Hematopoietic multipotent progenitor cell treated with erythropoietin and hydrocortisone succinate and interleukin-3 and kit ligand, for 6 days (in vitro differentiated cells): ENCODE measurements at regions not wholly inside any gene's neighbourhood (a gene's known extent, or its start where the extent isn't known, plus 50 kb on each side); places are given as distances from the start of the nearest gene placed in this dataset.

Source experiments
- DNase-seq: peaks from one replicate; pipeline ENCODE4 v3.0.0-alpha.2; 2015

DNA sequence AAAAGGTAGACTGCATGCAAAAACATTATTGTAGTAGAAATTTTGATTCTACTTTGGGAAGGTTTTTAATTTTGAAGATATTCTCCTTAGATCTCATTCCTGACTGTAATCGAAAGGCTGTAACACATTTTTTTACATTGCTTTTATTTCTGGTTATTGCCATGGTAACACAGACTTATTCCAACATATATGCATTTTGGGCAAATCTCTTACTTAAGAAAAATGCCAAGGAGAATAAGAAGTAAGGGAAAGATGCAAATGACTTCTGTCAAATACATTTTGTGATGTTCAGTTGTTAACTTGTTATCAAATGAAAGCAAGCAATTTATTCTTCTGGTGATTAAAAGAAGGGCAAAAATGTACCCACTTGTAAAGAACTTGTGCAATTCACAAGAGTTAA is 267.5 kb downstream of the AASDHPPT start:
- DNase-seq: no peak

DNA sequence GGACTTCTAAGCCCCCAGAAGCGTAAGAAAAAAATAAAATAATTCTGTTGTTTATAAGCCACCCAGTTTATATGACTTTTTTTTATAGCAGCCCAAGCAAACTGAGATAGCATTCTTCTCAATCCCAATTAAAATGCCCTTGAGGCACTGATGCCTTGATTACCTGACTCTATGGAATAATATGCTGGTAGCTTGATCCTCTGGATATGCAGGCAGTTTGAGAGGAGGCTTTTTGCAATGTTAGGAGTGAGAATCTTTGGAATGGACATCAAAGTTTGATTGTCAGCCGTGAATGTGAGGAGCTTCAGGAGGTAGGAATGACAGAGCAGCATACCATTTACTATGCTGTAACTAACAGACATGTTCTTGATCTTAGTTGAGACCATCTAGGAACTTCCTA is 275.6 kb downstream of the AASDHPPT start:
- no peak for DNase-seq

DNA sequence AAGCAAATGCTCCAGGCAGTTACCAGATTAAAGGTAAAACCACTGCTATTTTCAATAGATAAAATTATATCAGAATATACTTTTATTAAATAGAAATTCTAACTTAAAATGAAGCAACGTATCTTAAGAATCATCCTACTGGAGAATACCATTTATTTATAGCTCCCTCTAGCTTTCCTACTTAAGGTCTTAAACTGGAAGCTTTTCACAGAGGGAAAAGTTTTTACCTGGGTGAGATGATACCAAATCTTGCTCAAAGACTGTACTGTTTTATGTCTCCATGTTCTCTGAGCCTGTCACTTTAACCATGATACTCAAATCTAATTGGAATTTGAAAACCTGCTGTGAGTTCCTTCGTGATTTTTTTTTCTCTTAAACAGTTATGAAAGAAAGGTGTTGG is 291.8 kb downstream of the AASDHPPT start:
- no peak for DNase-seq

DNA sequence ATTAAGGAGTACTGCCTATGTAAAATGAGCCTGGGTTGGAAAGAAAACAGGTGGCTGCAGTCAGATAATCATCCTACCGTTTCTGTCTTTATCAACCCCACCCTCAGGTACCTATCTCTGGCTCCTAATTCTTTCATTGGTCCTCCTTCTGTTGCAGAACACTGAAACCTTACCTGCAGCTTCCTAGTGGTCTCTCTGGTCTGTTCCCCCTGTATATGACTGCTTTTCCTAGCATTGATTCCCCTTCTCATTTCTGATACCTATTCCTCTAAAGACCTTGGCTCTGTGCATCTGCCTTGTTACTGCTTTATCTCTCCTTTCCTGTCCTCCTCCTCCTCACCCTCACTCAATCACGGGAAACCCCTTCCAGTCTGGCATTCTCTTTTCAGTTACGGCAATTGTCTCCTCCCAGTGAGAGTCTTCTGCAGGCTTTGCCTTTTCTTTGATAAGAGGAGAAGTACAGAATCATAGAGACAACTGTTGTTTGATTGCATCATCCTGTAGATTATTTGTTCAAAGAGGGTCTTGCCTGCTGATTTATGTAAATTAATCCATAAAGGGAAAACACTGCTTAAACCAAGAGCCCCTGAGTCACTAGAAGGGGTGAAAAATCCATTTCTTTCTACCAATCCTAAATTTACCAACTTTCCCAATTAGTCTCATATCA is 301.2 kb downstream of the AASDHPPT start:
- no peak for DNase-seq

DNA sequence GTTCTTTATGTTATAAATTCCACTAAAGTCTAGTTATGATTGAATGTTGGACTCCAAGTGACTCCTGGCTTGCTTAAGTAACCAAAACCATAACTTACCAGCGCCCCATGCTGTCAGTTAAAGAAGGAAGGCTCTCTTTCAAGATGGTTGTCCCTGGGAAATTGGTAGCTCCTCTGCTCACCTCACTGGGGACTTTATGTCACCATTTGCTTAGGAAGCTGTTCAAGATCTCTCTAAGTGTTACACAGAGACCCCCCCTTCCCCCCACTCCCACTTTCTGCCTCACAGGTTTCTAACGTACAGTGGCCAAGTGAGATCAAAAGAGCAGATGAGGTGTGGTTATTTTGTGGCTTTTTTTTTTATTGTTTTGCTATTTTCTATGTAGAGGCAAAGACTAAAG is 301.8 kb downstream of the AASDHPPT start:
- no peak for DNase-seq

DNA sequence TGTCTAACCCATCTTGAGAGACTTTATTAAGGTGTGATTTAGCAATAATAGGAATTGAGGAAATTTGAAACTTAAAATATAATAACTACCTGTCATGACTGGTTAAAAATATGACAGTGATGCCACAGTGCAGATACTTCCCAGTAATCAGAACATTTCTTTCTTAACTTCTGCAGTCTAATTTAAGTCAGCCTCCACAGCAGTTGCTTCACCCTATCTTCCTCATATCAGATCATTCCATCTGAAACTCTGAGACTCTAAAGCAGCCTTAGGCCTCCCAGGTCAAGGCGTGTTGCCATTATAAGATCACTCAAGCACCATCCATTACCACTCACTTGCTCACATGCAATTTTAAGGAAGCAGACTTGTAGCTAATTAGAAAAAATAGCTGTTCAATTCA is 302.2 kb downstream of the AASDHPPT start:
- no peak for DNase-seq

DNA sequence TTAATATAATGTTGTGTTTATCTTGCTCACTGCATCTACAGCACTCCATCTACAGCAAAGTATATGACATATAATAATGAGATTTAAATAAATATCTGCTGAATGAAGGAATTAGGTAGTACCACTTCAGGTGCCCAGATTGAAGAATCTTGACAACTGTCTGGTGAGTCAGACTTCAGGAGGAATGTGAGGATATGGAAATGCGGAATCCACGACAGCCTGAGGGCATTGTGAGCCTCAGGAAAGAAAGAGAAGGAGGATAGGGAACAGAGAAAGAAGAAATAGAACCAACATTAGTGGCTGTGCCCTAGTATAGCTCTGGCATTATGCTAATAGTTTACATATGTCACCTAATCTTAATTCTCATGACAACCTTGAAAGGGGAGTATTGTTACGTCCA is 304.4 kb downstream of the AASDHPPT start:
- no peak for DNase-seq

DNA sequence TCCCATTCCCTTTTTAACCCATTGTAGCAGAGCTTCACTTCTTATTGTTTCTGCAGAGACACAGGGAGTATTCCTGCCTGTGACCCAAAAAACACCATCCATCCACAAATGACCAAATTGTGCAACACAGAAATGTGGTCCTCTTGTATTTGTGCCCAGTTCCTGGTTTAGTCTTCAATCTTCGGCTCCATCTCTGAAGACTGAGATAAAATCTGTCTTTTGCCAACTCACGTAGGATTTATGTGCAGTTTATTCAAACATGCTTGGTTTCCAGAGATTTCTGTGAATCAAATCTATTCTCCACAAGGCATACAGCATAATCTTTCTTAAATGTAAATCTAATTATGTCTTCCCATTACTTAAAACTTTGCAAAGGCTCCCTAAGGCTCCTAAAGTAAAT is 307.0 kb downstream of the AASDHPPT start:
- DNase-seq: no peak

DNA sequence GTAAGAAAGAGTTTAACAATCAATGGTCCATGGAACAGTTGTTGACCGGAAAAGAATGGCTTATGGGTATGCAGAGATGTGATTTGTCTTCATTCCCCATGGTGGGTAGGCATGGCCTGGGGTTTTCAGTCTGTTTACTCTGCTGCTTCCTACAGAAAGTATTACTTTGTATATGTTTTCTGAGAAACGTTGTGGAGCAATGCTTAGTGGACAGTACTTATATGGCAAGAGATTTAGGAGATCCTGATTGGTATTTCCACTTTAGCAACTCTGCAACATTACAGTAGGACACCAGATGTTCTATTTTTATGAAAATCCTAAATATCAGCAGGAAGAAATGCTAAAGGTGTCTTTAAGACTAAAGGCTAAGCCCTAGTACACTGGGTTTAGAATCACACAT is 309.1 kb downstream of the AASDHPPT start:
- DNase-seq: no peak

DNA sequence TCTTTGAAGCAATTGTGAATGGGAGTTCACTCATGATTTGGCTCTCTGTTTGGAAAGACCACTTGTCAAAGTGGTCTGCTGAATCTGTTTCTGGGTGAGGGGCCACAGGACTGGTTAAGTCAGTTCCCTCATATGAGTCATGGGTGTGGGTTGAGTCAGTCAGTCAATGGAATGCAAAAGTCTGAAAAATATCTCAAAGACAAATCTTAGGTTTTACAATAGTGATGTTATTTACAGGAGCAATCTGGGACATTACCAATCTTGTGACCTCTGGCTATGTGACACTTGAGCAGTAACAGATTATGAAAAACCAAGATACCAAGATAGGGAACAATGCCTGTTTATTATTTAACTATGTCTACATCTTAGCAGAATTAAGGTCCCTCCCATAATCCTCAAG is 311.6 kb downstream of the AASDHPPT start:
- DNase-seq: no peak

DNA sequence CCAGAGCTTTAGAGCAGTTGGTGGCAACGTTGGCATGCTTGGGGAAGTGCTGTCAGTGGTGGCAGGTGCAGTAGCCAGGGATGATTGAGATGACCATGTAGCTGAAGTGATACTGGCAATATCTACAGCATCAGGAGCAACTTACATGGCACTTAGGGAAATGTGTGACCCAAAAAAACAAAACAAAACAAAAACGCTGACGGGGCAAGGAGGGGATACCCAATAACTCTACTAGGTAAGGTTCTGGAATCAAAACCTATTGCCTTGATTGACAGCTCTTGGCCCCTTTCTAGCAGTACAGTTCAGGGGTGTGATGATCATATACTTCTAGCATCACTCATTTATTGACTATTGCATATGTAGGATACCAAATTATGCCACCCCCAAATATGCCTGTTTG is 312.6 kb downstream of the AASDHPPT start:
- DNase-seq: no peak

DNA sequence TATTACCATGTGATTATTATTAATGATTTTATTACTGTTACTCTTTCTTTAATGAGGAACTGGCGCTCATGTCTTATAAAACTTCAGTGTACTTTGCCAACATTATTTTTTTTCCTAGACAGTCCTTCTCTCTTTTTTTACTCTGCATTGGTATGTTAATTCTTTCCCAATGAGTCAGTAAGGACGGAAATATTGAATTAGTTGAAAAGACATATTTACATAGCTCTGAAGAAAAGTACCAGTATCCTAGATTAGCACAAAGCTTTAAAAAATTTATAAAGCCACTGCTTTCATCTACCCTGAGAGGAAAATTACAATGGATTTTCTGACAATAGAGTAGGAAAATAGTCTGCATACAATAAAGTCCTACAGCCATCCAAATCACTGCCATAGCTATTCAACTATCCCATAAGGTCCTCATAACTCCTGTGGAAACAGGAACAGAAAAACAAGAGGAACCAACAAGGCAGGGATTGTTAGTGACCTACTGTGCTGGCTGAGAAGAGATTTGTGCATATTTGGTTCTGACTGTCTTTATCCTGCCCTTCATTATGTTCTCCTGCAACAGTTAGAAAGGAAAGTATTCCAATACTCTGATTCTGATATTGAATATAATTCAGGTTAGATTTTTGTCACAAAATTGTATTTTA is 314.4 kb downstream of the AASDHPPT start:
- DNase-seq: no peak

DNA sequence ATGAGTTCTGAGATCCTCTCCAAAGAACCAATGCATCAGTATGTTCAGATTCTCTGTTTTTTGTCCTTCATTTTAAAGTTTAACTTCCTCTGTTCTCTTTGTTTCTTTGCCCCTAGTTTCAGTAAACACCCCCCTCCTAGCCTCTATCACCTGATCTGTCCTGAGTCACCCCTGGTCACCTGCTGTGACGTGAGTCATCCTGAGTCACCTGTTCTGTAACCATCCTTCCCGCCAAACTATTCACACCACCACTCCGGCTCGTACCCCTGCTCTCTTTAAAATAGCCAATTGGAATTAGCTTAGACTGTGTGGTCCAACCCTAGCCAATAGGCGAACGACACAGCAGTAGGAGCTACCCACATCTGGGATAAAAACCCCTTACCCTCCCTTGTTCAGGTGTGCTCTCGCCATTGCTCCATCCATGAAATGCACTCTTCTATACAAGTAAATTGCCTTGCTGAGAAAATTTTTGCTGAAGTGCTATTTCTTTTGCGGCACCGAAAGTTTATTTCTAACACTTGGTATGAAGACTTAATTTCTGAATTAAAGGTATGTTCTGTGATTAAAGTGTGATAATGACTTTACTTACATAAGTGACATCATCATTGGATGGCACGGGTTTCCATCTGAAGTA is 318.4 kb downstream of the AASDHPPT start:
- no peak for DNase-seq

DNA sequence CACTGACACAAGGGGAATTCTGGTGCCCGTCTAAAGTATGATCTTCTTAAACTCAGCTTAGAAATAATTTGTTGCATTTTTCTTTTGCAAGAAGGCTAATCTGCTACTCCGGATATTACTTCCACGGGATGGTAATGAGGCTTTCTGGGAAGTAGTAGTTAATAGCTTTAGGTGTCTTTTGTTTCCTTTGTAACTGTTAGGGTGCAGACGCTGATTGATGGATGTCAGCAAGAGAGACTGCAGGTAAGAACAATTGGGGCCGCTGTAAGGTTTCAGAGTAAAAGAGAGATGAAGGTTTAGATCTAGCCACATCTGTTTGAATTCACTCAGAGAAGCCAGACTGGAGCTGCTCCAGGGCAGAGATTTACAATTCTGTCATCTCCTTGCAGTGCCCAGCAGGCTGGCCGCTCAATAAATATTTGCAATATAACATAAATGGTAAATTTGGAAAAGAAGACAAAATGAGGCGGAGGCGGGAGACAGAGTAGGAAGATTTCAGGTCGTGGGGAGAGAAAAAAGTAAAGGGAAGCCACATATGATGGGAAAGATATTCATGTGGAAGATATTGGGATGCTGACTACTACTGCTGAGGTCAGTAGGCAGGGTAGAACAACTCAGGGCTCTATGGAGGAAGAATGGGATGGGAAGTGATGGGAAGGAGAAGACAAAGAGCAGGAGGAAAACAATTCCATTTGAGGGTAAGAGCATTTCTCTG is 320.5 kb downstream of the AASDHPPT start:
- DNase-seq: no peak

DNA sequence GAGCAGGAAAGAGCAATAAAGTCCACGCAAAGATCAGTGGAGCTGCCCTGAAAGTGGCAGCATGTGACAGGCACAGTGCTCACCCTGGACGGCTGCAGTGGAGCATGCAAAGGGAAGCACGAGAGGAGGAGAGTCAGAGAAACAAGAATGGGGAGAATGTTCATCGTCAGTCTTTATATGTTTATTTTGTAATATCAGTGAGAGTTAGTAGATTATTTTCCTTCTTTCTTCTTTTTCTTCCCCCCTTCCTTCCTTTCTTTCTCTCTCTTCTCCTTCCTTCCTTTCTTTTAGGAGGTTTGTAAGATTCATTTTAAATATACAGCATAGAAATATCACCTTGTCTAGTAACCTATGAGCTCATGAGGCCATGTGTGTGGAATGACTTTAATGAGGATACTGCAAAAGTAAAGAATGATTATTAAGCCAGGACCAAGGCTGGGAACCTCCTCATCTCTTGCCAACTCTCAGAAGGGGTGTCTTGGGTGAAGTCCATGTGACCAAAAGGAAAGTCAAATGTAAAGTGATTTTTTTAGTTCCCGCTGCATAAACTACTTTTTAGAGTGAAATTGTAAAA is 321.1 kb downstream of the AASDHPPT start:
- DNase-seq: no peak

DNA sequence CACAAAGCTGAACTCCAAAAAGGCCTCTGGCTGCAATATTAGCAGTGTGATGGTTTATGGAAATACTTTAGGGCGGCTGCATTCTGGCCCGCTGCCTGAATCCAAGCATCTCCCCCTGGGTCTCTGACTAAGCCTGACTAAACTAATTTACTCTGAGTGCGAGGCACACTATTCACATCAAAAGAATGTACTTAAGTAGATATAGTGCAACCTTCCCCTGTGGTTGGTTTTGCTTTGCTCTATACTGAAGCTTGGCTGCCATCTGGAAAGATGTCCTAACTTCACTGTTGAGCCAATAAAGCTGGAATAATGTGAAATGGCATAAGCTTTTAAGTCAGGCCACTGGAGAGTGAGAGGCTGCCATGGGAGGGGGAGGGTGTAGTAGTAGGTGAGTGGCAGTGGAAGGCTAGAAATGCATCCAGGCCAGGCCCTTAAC is 321.6 kb downstream of the AASDHPPT start:
- DNase-seq: no peak

DNA sequence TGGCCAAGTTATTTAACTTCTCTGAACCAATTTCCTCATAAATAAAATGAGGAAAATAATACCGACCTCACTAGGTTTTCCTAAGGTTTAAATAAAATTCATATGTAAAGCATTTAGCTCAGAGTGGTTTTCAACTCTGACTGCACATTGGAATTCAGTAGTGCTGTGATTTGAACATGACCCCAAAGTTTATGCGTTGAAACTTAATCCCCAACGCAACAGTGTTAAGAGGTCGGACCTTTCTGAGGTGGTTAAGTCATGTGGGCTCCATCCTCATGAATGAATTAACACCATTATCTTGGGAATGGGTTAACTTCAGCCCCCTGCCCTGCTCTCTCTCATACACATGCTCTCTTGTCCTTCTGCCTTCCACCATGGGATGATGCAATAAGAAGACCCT is 322.2 kb downstream of the AASDHPPT start:
- no peak for DNase-seq

DNA sequence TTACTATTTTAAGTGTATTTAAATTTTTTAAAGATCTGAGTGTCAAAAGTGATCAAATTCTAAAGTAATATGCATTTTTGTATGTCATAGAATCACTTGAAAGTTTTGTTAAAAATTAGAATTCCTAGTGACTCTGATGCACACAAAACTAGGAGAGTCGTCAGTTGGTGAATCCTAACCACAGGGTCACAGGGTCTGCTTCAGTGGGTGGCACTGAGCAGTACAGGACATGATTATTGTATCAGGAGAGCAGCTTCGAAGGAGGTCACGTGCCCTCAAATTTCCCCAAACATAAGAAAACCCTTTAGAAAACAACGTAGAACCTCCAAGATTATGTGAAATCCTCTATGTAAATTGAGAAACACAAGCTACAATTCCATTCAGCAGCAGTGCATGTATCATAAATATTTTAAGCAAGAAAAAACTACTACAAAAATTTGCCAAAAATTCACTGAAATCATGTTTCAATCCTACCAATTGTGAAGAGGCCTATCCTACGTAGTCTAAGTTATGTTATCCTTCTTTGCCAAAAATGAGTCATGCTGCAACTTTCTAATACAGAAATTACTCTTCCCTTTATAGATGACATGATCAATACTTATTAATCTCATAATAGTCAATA is 323.6 kb downstream of the AASDHPPT start:
- no peak for DNase-seq

DNA sequence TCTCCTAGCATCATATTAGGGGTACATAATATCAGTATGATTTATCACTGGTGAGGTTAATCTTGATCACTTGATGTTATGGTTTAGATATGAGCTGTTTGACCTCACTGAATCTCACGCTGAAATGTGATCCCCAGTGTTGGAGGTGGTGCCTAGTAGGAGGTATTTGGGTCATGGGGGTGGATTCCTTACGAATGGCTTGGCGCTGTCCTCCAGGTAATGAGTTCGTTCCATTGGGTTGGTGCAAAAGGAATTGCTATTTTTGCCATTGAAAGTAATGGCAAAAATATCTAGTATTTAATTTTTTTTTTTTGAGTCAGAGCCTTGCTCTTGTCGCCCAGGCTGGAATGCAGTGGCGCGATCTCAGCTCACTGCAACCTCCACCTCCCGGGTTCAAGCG is 326.3 kb downstream of the AASDHPPT start:
- no peak for DNase-seq

DNA sequence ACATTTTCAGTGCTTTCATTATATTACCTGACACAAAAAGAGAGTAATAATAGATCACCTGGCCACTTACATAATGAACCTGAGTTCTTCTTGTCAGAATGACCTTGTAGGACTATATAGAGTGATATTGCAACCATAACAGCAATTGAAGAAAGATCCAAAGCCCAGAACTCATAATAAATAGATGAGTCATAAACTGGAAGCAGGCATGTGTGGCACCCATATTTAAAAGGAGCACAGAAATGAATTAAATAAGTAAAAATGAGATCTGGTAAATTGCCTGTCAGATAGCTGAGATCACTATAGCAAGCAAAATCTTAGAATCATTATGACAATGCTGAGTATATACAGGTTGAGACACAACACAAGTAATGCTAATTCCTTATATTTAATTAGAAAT is 331.8 kb downstream of the AASDHPPT start:
- DNase-seq: no peak

DNA sequence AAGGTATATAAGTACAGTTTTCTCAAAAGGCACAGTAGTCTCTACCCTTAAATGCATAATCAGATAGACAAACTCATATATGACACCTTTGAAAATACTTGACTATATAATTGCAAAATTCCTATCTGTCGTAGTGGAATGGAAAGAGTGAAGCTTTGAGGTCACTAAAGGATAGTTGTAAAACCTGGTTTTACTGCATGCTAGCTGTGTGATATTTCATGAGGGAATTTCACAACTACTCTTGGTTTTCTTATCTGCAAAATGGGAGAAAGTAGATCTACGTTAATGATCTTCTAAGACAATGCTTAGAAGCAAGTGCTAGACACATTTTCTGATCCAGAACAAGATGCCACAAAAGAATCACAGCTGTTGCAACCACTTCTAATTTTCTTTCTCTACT is 332.2 kb downstream of the AASDHPPT start:
- no peak for DNase-seq

DNA sequence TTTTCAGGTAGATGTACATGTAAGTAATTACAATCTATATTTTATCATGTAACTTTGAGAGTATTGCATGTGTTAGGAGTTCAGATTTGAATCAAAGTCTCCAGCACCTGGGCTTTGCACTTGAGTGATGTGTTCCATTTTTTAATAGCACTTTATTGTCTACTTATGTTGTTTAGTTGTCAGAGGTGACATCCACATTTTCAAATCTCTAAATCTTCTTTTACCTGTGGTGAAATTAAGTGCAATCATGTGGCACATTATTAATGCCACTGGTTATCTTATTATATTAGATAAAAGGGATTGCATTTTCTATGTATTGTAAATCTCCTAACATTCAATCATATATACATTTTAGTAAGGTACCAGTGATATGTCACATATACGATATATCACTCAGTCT is 333.4 kb downstream of the AASDHPPT start:
- no peak for DNase-seq

DNA sequence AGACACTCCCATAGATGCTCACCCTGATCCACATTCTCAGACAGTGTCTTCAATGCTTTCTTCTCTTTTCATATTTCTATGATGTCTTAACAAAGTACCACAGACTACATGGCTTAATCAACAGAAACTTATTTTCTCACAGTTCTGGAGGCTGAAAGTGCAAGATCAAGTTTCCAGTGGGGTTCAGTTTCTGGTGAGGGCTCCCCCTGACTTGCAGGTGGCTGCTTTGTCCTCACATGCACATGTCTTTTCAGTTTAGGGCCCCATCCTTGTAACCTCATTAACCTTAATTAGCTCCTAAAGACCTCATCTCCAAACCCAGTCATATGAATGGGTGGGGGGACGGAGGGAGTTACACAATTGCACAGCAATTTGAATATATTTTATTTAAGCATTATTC is 335.8 kb downstream of the AASDHPPT start:
- DNase-seq: no peak
